ENCODE measurements at regions not wholly inside any gene's neighbourhood (a gene's known extent, or its start where the extent isn't known, plus 50 kb on each side); places are given as distances from the start of the nearest gene placed in this dataset.

DNA sequence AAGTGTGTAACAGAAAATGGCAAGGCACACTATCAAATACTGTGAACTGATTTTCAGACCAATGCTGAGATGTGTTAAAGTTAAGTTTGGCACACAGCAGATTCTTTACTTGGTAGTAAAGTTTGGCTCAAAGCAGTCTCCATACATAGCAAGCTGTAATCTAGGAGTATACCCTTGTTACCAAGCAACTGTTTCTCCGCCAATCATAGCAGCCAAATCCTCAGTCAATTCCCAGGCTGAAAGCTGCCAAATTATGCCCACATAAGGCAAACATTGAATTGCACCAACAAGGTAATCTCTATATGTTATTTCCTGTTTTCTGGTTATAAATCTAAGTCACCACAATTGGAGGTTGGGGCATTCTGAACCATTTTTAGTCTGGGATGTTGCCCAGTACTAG lies 345.7 kb downstream of the DEPDC1B start:
- TF ChIP-seq, protein P1, sequence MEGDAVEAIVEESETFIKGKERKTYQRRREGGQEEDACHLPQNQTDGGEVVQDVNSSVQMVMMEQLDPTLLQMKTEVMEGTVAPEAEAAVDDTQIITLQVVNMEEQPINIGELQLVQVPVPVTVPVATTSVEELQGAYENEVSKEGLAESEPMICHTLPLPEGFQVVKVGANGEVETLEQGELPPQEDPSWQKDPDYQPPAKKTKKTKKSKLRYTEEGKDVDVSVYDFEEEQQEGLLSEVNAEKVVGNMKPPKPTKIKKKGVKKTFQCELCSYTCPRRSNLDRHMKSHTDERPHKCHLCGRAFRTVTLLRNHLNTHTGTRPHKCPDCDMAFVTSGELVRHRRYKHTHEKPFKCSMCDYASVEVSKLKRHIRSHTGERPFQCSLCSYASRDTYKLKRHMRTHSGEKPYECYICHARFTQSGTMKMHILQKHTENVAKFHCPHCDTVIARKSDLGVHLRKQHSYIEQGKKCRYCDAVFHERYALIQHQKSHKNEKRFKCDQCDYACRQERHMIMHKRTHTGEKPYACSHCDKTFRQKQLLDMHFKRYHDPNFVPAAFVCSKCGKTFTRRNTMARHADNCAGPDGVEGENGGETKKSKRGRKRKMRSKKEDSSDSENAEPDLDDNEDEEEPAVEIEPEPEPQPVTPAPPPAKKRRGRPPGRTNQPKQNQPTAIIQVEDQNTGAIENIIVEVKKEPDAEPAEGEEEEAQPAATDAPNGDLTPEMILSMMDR (IDR thresholded peaks at IDR 0.05), result no peak
- no peak for TF ChIP-seq POLR2AphosphoS5 (IDR thresholded peaks at IDR 0.05; ENCODE audit: insufficient read depth in 1 of 2, low read depth in 1 of 2)
